Neuronal stem cell (in vitro differentiated cells): ENCODE measurements at regions not wholly inside any gene's neighbourhood (a gene's known extent, or its start where the extent isn't known, plus 50 kb on each side); places are given as distances from the start of the nearest gene placed in this dataset.

Source experiments
- DNase-seq: peaks from one replicate; pipeline ENCODE4 v3.0.0-alpha.2; 2013; ENCODE audit warnings: low spot score
- H2AFZ ChIP-seq: one replicate; pipeline ENCODE4 v1.6.1; 2013; ENCODE audit warnings: mild to moderate bottlenecking, low read length, inconsistent platforms
- H2AK5ac ChIP-seq: 2 replicates; pipeline ENCODE4 v1.6.1; 2013; ENCODE audit warnings: low read depth, mild to moderate bottlenecking, inconsistent platforms, low read length, moderate library complexity, mixed read lengths
- H2BK120ac ChIP-seq: 2 replicates; pipeline ENCODE4 v1.6.1; 2013; ENCODE audit warnings: low read depth, mild to moderate bottlenecking, inconsistent platforms, low read length, moderate library complexity, mixed read lengths
- H2BK12ac ChIP-seq: one replicate; pipeline ENCODE4 v1.6.1; 2013; ENCODE audit warnings: low read length, inconsistent platforms
- H2BK15ac ChIP-seq: 2 replicates; pipeline ENCODE4 v1.6.1; 2013; ENCODE audit warnings: mild to moderate bottlenecking, low read length, inconsistent platforms, mixed read lengths
- H2BK5ac ChIP-seq: one replicate; pipeline ENCODE4 v1.6.1; 2013; ENCODE audit warnings: inconsistent platforms, mild to moderate bottlenecking, low read length, moderate library complexity
- H3K14ac ChIP-seq: one replicate; pipeline ENCODE4 v1.6.1; 2013; ENCODE audit warnings: low read length, inconsistent platforms
- H3K18ac ChIP-seq: 2 replicates; pipeline ENCODE4 v1.6.1; 2013; ENCODE audit warnings: low read length, inconsistent platforms
- H3K23ac ChIP-seq: 2 replicates; pipeline ENCODE4 v1.6.1; 2013; ENCODE audit warnings: low read depth, mild to moderate bottlenecking, mixed read lengths, low read length, inconsistent platforms; ENCODE audit not compliant: poor library complexity
- H3K27ac ChIP-seq: replicated peaks from 3 replicates; pipeline ENCODE4 v1.5.1; 2013; ENCODE audit warnings: low read length, inconsistent platforms
- H3K27me3 ChIP-seq, 3 experiments: 2 replicates each; pipeline ENCODE4 v1.6.1; 2013; ENCODE audit warnings: low read length in 3 of 3, mild to moderate bottlenecking in 2 of 3, inconsistent platforms in 1 of 3, low read depth in 1 of 3, mixed read lengths in 1 of 3, moderate library complexity in 1 of 3; ENCODE audit not compliant: control insufficient read depth in 3 of 3, insufficient read depth in 3 of 3
- H3K36me3 ChIP-seq, 2 donors: replicated peaks in 1 of 2; 2 replicates each; pipeline ENCODE4 v1.6.1; 2013; ENCODE audit warnings: low read length in 2 of 2; ENCODE audit not compliant: control insufficient read depth in 2 of 2, insufficient read depth in 2 of 2
- H3K4ac ChIP-seq: 2 replicates; pipeline ENCODE4 v1.6.1; 2013; ENCODE audit warnings: inconsistent platforms, mild to moderate bottlenecking, low read length, moderate library complexity
- H3K4me1 ChIP-seq, 2 donors: 1 replicate in 1 of 2; 2 replicates in 1 of 2; pipeline ENCODE4 v1.6.1; 2013; ENCODE audit warnings: low read length in 2 of 2, low read depth in 1 of 2; ENCODE audit not compliant: control insufficient read depth in 2 of 2, insufficient read depth in 1 of 2
- H3K4me2 ChIP-seq: one replicate; pipeline ENCODE4 v1.6.1; 2013; ENCODE audit warnings: mild to moderate bottlenecking, low read length, inconsistent platforms; ENCODE audit not compliant: insufficient read depth, poor library complexity, severe bottlenecking
- H3K4me3 ChIP-seq, 2 donors: 2 replicates each; pipeline ENCODE4 v1.5.1; 2013; ENCODE audit warnings: low read length in 2 of 2, mild to moderate bottlenecking in 2 of 2, inconsistent platforms in 1 of 2, moderate library complexity in 1 of 2
- H3K79me1 ChIP-seq: one replicate; pipeline ENCODE4 v1.6.1; 2013; ENCODE audit warnings: low read depth, mild to moderate bottlenecking, inconsistent platforms, low read length, moderate library complexity
- H3K9ac ChIP-seq: one replicate; pipeline ENCODE4 v1.6.1; 2013; ENCODE audit warnings: mild to moderate bottlenecking, low read depth, low read length, inconsistent platforms; ENCODE audit not compliant: poor library complexity
- H3K9me3 ChIP-seq, 2 donors: replicated peaks in 1 of 2; 2 replicates each; pipeline versions ENCODE3 to v1.6.1; 2013; ENCODE audit warnings: low read length in 2 of 2, mild to moderate bottlenecking in 2 of 2, inconsistent platforms in 1 of 2, low read depth in 1 of 2, mixed read lengths in 1 of 2, moderate library complexity in 1 of 2; ENCODE audit not compliant: control insufficient read depth in 2 of 2, insufficient read depth in 1 of 2
- H4K8ac ChIP-seq: one replicate; pipeline ENCODE4 v1.6.1; 2013; ENCODE audit warnings: low read depth, mild to moderate bottlenecking, inconsistent platforms, low read length, moderate library complexity
- H4K91ac ChIP-seq: one replicate; pipeline ENCODE4 v1.6.1; 2013; ENCODE audit warnings: low read length, low read depth, mild to moderate bottlenecking, inconsistent platforms; ENCODE audit not compliant: poor library complexity
- WGBS, 2 donors: extraction: QIAGEN DNeasy Blood & Tissue Kit; methylation state at CpG; one replicate each; pipeline ENCODE4 v1.1.7; 2013; ENCODE audit warnings: missing lambda C conversion rate in 2 of 2, mixed read lengths in 1 of 2; ENCODE audit not compliant: insufficient read length in 2 of 2, insufficient replicate concordance in 1 of 2; ENCODE audit errors: extremely low coverage in 2 of 2; 5-methylcytosine and 5-hydroxymethylcytosine counted together

DNA sequence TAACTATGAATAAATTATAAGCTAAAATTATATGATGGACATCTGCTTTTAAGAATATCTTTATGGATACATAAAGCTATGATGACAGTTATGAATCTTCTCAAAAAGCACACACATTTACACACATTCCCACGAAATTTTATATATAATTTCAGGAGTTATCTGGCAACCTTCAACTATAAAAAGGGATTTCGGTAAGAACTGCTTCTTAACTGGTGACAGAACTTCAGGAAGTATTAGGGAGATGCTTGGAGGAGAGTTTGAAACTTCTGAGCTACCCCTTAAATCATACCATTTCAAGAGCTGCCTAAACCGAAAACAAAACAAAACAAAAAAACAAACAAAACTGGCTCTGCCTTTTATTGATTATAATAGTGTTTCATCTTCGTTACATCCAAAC, 399.4 kb downstream of the ZEB2 start:
- Histone ChIP-seq H3K27me3 (no peaks in the 10 kb centered on the region), H2BK120ac (no peak overlapping the region), H3K79me1 (no peaks in the 10 kb centered on the region), H3K4ac (no peak overlapping the region), H3K27ac (no peak overlapping the region), H3K14ac (no peak overlapping the region), H3K9me3 (no peaks in the 10 kb centered on the region), H2BK5ac (no peak overlapping the region), H3K4me3 (no peak overlapping the region), H3K36me3 (no peaks in the 10 kb centered on the region), H3K9ac (no peak overlapping the region), H2BK12ac (no peak overlapping the region), H2AK5ac (no peak overlapping the region), H2BK15ac (no peak overlapping the region), H3K23ac (no peak overlapping the region), H2AFZ (no peak overlapping the region), H4K91ac (no peak overlapping the region), H4K8ac (no peak overlapping the region), H3K18ac (no peak overlapping the region), H3K4me1 (no peaks in the 10 kb centered on the region), H3K4me2 (no peak overlapping the region)
- no peak for DNase-seq
- no CpG with 5 or more reads among the region's 4 CpGs for WGBS, 2 donors

DNA sequence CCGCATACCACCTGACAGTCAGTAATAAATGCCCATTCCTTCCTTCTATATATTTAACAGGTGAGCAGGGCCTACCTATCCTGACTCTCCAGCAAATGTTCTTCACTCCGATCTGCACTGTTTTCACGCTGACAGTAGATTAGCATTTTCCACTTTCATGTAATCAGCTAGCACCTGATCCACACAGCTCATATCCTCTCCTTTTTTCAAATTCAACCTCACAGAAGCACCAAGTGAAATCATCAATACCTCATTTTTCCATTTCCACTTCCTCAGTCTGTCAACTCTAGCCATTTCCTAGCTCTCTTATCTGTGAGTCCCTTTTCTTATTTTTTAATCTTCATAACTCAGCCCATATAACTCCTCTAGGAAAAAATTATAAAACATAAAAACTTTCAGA, 402.8 kb downstream of the ZEB2 start:
- Histone ChIP-seq H2BK120ac (no peak overlapping the region), H3K27me3 (no peaks in the 10 kb centered on the region), H3K4me3 (no peak overlapping the region), H2AFZ (no peak overlapping the region), H3K4ac (no peak overlapping the region), H2BK12ac (no peak overlapping the region), H4K8ac (no peak overlapping the region), H2AK5ac (no peak overlapping the region), H3K18ac (no peak overlapping the region), H3K4me2 (no peak overlapping the region), H3K23ac (no peak overlapping the region), H3K9ac (no peak overlapping the region), H3K79me1 (no peaks in the 10 kb centered on the region), H3K27ac (no peak overlapping the region), H4K91ac (no peak overlapping the region), H2BK15ac (no peak overlapping the region), H3K4me1 (no peaks in the 10 kb centered on the region), H3K36me3 (no peaks in the 10 kb centered on the region), H3K9me3 (peaks cover 0 to 4% of the 10 kb centered on the region in 2 donors), H3K14ac (no peak overlapping the region), H2BK5ac (no peak overlapping the region)
- DNase-seq, result no peak
- WGBS, 2 donors, result no CpG with 5 or more reads among the region's 3 CpGs

DNA sequence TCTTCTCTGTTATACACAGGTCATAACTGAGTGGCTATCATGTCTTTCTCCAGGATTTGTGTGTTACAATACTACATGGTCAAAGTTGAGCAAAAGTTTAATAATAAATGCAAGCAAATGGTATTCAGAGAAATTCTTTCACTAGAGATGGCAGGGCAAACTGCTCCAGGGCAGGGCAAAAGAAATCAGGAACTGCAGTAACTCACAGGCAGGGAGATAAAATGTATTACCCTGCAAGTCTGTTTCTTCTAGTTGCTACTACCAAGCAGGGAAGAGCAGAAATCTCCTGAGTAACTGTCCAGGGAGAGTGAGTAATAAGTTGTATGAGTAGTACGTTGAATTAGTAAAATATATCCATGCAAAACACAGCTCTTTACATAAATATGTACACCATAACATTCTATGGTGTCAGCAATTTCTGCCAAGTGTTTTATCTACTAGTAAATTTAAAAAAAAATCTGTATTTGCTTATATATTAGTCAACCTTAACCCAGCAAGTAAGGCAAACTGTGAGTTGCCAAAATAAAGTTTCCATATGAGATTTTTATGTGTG, 404.1 kb downstream of the ZEB2 start:
- Histone ChIP-seq H3K4me3 (no peak overlapping the region), H2BK12ac (no peak overlapping the region), H4K8ac (no peak overlapping the region), H3K4ac (no peak overlapping the region), H3K18ac (no peak overlapping the region), H3K23ac (no peak overlapping the region), H3K4me2 (no peak overlapping the region), H3K79me1 (no peaks in the 10 kb centered on the region), H3K14ac (no peak overlapping the region), H2AK5ac (no peak overlapping the region), H2BK5ac (no peak overlapping the region), H2AFZ (no peak overlapping the region), H3K9me3 (peaks cover 0 to 4% of the 10 kb centered on the region in 2 donors), H2BK15ac (no peak overlapping the region), H3K27ac (no peak overlapping the region), H3K36me3 (no peaks in the 10 kb centered on the region), H3K9ac (no peak overlapping the region), H2BK120ac (no peak overlapping the region), H4K91ac (no peak overlapping the region), H3K4me1 (no peaks in the 10 kb centered on the region), H3K27me3 (no peaks in the 10 kb centered on the region)
- no peak for DNase-seq
- WGBS, 2 donors, result no CpG with 5 or more reads among the region's 1 CpG

DNA sequence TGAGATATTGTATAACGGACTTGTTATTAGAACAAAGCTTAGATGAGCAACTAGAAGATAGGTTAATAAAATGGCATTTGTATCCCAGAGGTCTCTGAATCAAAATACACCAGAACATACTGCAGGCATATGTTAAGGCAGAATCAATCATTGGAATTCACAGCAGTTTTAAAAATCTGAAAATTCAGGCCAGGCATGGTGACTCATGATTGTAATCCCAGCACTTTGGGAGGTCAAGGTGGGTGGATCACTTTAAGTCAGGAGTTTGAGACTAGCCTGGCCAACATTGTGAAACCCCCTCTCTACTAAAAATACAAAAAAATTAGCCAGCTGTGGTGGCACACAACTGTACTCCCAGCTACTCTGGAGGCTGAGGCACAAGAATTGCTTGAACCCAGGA, 405.2 kb downstream of the ZEB2 start:
- Histone ChIP-seq H3K9ac (no peak overlapping the region), H2AK5ac (no peak overlapping the region), H3K14ac (no peak overlapping the region), H3K4me1 (no peaks in the 10 kb centered on the region), H3K4me2 (no peak overlapping the region), H2BK120ac (no peak overlapping the region), H2AFZ (no peak overlapping the region), H4K91ac (no peak overlapping the region), H3K79me1 (no peaks in the 10 kb centered on the region), H3K23ac (no peak overlapping the region), H2BK5ac (no peak overlapping the region), H3K27ac (no peak overlapping the region), H3K36me3 (no peaks in the 10 kb centered on the region), H4K8ac (no peak overlapping the region), H3K9me3 (peaks cover 0 to 4% of the 10 kb centered on the region in 2 donors), H3K4ac (no peak overlapping the region), H3K18ac (no peak overlapping the region), H2BK12ac (no peak overlapping the region), H3K4me3 (no peak overlapping the region), H2BK15ac (no peak overlapping the region), H3K27me3 (no peaks in the 10 kb centered on the region)
- no peak for DNase-seq
- WGBS, 2 donors, result no CpG with 5 or more reads among the region's 1 CpG
